Loucy (cell line): ENCODE measurements at regions not wholly inside any gene's neighbourhood (a gene's known extent, or its start where the extent isn't known, plus 50 kb on each side); places are given as distances from the start of the nearest gene placed in this dataset.

Experiments
- H2AFZ ChIP-seq: fragments of 200-600 bp; sonication (generic); 2 replicates; pipeline ENCODE4 v1.6.0; 2016; ENCODE audit warnings: antibody characterized with exemption, mild to moderate bottlenecking, low read length, moderate library complexity
- H3F3A ChIP-seq: fragments of 200-600 bp; 2 replicates; pipeline ENCODE4 v1.6.0; 2016; ENCODE audit warnings: antibody characterized with exemption, low read depth, mild to moderate bottlenecking
- H3K27me3 ChIP-seq: fragments of 200-600 bp; sonication (generic); 2 replicates; pipeline ENCODE4 v1.6.1; 2014; ENCODE audit warnings: low read length, mild to moderate bottlenecking; ENCODE audit not compliant: insufficient read depth, poor library complexity, severe bottlenecking
- H3K36me3 ChIP-seq: fragments of 200-600 bp; sonication (generic); 2 replicates; pipeline ENCODE4 v1.6.1; 2016; ENCODE audit warnings: low read length; ENCODE audit not compliant: insufficient read depth
- H3K4me1 ChIP-seq: fragments of 200-600 bp; sonication (generic); 2 replicates; pipeline ENCODE4 v1.5.1; 2014; ENCODE audit warnings: low read length, mild to moderate bottlenecking; ENCODE audit not compliant: insufficient read depth, poor library complexity, severe bottlenecking
- H3K4me2 ChIP-seq: fragments of 200-600 bp; sonication (generic); 2 replicates; pipeline ENCODE4 v1.6.0; 2014; ENCODE audit warnings: antibody characterized with exemption, low read length, low read depth, mild to moderate bottlenecking; ENCODE audit not compliant: poor library complexity, severe bottlenecking
- H3K4me3 ChIP-seq: fragments of 200-600 bp; sonication (generic); 2 replicates; pipeline ENCODE4 v1.5.1; 2014; ENCODE audit warnings: low read length, mild to moderate bottlenecking, mixed read lengths; ENCODE audit not compliant: poor library complexity, severe bottlenecking
- H3K79me2 ChIP-seq: fragments of 200-600 bp; sonication (generic); 2 replicates; pipeline ENCODE4 v1.6.1; 2014; ENCODE audit warnings: low read length; ENCODE audit not compliant: insufficient read depth
- H3K9ac ChIP-seq: fragments of 200-600 bp; sonication (generic); 2 replicates; pipeline ENCODE4 v1.6.0; 2014; ENCODE audit warnings: mild to moderate bottlenecking, low read depth, low read length, moderate library complexity; ENCODE audit not compliant: poor library complexity, severe bottlenecking
- H3K9me2 ChIP-seq: fragments of 200-600 bp; sonication (generic); replicated peaks from 2 replicates; pipeline ENCODE4 v1.6.1; 2016; ENCODE audit warnings: low read depth, low read length, mixed read lengths
- H3K9me3 ChIP-seq: fragments of 200-600 bp; sonication (generic); 2 replicates; pipeline ENCODE4 v1.6.1; 2014; ENCODE audit warnings: mild to moderate bottlenecking, antibody characterized with exemption, low read length, low read depth; ENCODE audit not compliant: insufficient read depth
- H4K20me1 ChIP-seq: fragments of 200-600 bp; sonication (generic); 2 replicates; pipeline ENCODE4 v1.6.0; 2014; ENCODE audit warnings: antibody characterized with exemption, low read length, mild to moderate bottlenecking; ENCODE audit not compliant: insufficient read depth, poor library complexity, severe bottlenecking
- EZH2phosphoT487 ChIP-seq: fragments of 200-600 bp; IDR thresholded peaks from 2 replicates; pipeline ENCODE4 v1.6.1; 2018; ENCODE audit warnings: antibody characterized with exemption, mild to moderate bottlenecking, moderate library complexity, borderline replicate concordance
- TF ChIP-seq, protein P1 (sequence below): fragments of 200-600 bp; sonication (generic); conservative IDR thresholded peaks from 2 replicates; pipeline ENCODE4 v1.5.1; 2014; ENCODE audit warnings: mild to moderate bottlenecking, antibody characterized with exemption, low read length

DNA sequence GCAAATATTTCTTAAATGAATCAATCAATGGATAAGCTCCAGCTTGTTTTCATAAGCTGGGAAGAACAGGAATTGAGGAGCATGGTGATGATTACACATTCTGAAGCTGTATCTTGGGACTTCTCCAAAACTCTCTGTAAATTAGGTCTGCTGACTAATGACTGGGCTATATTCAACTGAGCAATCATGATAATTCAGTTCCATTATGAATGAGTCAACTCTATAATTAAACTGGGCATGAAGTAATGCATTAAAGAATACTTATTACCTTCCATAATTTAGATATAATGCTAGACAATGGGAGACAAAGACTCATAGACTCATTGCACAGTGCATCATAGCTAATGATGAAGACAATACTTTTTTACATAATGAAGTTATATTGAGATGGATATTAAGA, 207.4 kb downstream of the CBLN2 start:
- H3K79me2 ChIP-seq = no peaks in the 10 kb centered on the region
- H3K4me3 ChIP-seq = no peak overlapping the region
- no peaks in the 10 kb centered on the region for H3K4me1 ChIP-seq
- H3K36me3 ChIP-seq = no peaks in the 10 kb centered on the region
- H3K9me3 ChIP-seq = no peaks in the 10 kb centered on the region
- H2AFZ ChIP-seq = no peak overlapping the region
- H3K9me2 ChIP-seq = no peaks in the 10 kb centered on the region
- no peak for TF ChIP-seq EZH2phosphoT487
- TF ChIP-seq, protein P1, sequence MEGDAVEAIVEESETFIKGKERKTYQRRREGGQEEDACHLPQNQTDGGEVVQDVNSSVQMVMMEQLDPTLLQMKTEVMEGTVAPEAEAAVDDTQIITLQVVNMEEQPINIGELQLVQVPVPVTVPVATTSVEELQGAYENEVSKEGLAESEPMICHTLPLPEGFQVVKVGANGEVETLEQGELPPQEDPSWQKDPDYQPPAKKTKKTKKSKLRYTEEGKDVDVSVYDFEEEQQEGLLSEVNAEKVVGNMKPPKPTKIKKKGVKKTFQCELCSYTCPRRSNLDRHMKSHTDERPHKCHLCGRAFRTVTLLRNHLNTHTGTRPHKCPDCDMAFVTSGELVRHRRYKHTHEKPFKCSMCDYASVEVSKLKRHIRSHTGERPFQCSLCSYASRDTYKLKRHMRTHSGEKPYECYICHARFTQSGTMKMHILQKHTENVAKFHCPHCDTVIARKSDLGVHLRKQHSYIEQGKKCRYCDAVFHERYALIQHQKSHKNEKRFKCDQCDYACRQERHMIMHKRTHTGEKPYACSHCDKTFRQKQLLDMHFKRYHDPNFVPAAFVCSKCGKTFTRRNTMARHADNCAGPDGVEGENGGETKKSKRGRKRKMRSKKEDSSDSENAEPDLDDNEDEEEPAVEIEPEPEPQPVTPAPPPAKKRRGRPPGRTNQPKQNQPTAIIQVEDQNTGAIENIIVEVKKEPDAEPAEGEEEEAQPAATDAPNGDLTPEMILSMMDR = no peak
- no peaks in the 10 kb centered on the region for H3K27me3 ChIP-seq
- no peak overlapping the region for H3K4me2 ChIP-seq
- H3F3A ChIP-seq = no peaks in the 10 kb centered on the region
- no peak overlapping the region for H3K9ac ChIP-seq
- H4K20me1 ChIP-seq = no peaks in the 10 kb centered on the region

GRCh38 chr18:72329533-72329932, 214.6 kb downstream of the CBLN2 start:
- Histone ChIP-seq H2AFZ (no peak overlapping the region), H3K4me2 (no peak overlapping the region), H3K27me3 (no peaks in the 10 kb centered on the region), H3K9ac (no peak overlapping the region), H3K36me3 (no peaks in the 10 kb centered on the region), H3F3A (no peaks in the 10 kb centered on the region), H4K20me1 (no peaks in the 10 kb centered on the region), H3K9me2 (no peaks in the 10 kb centered on the region), H3K4me3 (no peak overlapping the region), H3K79me2 (no peaks in the 10 kb centered on the region), H3K4me1 (no peaks in the 10 kb centered on the region), H3K9me3 (no peaks in the 10 kb centered on the region)
- TF ChIP-seq EZH2phosphoT487 = no peak
- TF ChIP-seq, protein P1 = no peak

GRCh38 chr18:72325307-72325706, 218.8 kb downstream of the CBLN2 start:
- Histone ChIP-seq H3K36me3 (no peaks in the 10 kb centered on the region), H3K79me2 (no peaks in the 10 kb centered on the region), H3K9me2 (no peaks in the 10 kb centered on the region), H3K4me3 (no peak overlapping the region), H3K27me3 (no peaks in the 10 kb centered on the region), H2AFZ (no peak overlapping the region), H3K4me1 (no peaks in the 10 kb centered on the region), H3K9me3 (no peaks in the 10 kb centered on the region), H4K20me1 (no peaks in the 10 kb centered on the region), H3K9ac (no peak overlapping the region), H3K4me2 (no peak overlapping the region), H3F3A (no peaks in the 10 kb centered on the region)
- TF ChIP-seq EZH2phosphoT487 = no peak
- TF ChIP-seq, protein P1 = no peak
